ENCODE measurements at regions not wholly inside any gene's neighbourhood (a gene's known extent, or its start where the extent isn't known, plus 50 kb on each side); places are given as distances from the start of the nearest gene placed in this dataset.

DNA sequence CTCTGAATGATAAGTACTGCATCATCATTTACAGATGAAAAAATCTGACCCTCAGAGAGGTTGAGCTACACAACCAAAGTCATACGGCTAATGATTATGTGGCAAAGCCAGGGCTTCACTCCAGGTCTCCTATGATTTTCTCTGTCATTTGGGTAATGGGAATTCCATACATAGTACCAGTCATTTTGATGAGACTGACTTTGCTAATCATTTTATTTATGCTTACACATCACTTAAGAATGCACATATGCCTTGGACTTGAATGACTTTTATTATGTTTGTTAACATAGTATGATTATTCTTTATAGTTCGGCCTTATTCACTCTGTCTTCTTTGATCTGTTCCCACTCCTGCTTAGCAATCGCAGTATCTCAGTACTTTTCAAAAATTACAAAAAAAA is 255.1 kb upstream of the GPRIN3 start:
- TF ChIP-seq, protein P1, sequence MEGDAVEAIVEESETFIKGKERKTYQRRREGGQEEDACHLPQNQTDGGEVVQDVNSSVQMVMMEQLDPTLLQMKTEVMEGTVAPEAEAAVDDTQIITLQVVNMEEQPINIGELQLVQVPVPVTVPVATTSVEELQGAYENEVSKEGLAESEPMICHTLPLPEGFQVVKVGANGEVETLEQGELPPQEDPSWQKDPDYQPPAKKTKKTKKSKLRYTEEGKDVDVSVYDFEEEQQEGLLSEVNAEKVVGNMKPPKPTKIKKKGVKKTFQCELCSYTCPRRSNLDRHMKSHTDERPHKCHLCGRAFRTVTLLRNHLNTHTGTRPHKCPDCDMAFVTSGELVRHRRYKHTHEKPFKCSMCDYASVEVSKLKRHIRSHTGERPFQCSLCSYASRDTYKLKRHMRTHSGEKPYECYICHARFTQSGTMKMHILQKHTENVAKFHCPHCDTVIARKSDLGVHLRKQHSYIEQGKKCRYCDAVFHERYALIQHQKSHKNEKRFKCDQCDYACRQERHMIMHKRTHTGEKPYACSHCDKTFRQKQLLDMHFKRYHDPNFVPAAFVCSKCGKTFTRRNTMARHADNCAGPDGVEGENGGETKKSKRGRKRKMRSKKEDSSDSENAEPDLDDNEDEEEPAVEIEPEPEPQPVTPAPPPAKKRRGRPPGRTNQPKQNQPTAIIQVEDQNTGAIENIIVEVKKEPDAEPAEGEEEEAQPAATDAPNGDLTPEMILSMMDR (IDR thresholded peaks at IDR 0.05), result no peak
- no peak for TF ChIP-seq POLR2A (IDR thresholded peaks at IDR 0.05)
